Glutamatergic neuron (in vitro differentiated cells): ENCODE measurements at regions not wholly inside any gene's neighbourhood (a gene's known extent, or its start where the extent isn't known, plus 50 kb on each side); places are given as distances from the start of the nearest gene placed in this dataset.

ENCODE experiments used
- DNase-seq: peaks from one replicate; pipeline ENCODE4 v3.0.0; 2022
- H3K27ac Mint-ChIP-seq: one replicate; pipeline ENCODE4 v1.8.0; 2020; ENCODE audit warnings: mild to moderate bottlenecking, mixed read lengths, inconsistent platforms; ENCODE audit not compliant: unreplicated experiment
- H3K27me3 Mint-ChIP-seq: one replicate; pipeline ENCODE4 v1.8.0; 2020; ENCODE audit warnings: mild to moderate bottlenecking, moderate library complexity, mixed read lengths, inconsistent platforms; ENCODE audit not compliant: unreplicated experiment
- H3K36me3 Mint-ChIP-seq: one replicate; pipeline ENCODE4 v1.8.0; 2020; ENCODE audit warnings: mild to moderate bottlenecking, mixed read lengths, inconsistent platforms; ENCODE audit not compliant: unreplicated experiment
- H3K4me1 Mint-ChIP-seq: one replicate; pipeline ENCODE4 v1.8.0; 2020; ENCODE audit warnings: mild to moderate bottlenecking, low read depth, mixed read lengths, inconsistent platforms; ENCODE audit not compliant: unreplicated experiment
- H3K4me3 Mint-ChIP-seq: one replicate; pipeline ENCODE4 v1.8.0; 2020; ENCODE audit warnings: mild to moderate bottlenecking, mixed read lengths, inconsistent platforms; ENCODE audit not compliant: unreplicated experiment
- H3K9me3 Mint-ChIP-seq: one replicate; pipeline ENCODE4 v1.8.0; 2020; ENCODE audit warnings: mild to moderate bottlenecking, moderate library complexity, mixed read lengths, inconsistent platforms; ENCODE audit not compliant: unreplicated experiment
- TF ChIP-seq, protein P1 (sequence below): fragments of 200-600 bp; sonication (generic); IDR thresholded peaks from one replicate; pipeline ENCODE4 v1.5.0; 2021; ENCODE audit not compliant: partially characterized antibody, unreplicated experiment

DNA sequence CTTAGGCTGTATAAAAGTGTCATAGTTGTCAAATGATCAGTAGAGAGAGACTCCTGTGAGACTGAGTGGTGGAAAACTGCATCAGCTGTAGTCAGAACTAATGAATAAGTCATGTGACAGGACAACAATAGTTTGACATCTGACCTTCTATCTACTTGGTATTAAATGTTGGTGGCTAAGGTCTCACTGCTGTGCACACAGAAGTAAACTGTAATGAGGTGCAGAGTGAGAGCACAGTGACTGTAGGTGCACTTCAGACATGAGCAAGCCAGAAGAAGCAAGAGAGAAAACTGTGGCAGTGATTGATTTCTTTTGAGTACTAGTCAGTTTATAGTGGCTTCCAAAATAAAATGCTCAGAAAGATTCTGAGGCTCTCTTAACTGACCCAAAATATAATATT lies 803.6 kb downstream of the RAPGEF2 start:
- Mint-ChIP-seq H3K4me3 (no peak overlapping the region), H3K27ac (no peak overlapping the region), H3K9me3 (no peaks in the 10 kb centered on the region), H3K36me3 (no peaks in the 10 kb centered on the region), H3K27me3 (peaks cover 2% of the 10 kb centered on the region), H3K4me1 (peaks cover 3% of the 10 kb centered on the region)
- TF ChIP-seq, protein P1, sequence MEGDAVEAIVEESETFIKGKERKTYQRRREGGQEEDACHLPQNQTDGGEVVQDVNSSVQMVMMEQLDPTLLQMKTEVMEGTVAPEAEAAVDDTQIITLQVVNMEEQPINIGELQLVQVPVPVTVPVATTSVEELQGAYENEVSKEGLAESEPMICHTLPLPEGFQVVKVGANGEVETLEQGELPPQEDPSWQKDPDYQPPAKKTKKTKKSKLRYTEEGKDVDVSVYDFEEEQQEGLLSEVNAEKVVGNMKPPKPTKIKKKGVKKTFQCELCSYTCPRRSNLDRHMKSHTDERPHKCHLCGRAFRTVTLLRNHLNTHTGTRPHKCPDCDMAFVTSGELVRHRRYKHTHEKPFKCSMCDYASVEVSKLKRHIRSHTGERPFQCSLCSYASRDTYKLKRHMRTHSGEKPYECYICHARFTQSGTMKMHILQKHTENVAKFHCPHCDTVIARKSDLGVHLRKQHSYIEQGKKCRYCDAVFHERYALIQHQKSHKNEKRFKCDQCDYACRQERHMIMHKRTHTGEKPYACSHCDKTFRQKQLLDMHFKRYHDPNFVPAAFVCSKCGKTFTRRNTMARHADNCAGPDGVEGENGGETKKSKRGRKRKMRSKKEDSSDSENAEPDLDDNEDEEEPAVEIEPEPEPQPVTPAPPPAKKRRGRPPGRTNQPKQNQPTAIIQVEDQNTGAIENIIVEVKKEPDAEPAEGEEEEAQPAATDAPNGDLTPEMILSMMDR = no peak
- no peak for DNase-seq

GRCh38 chr4:159910721-159911120 lies 807.8 kb downstream of the RAPGEF2 start:
- Mint-ChIP-seq H3K27ac (no peak overlapping the region), H3K4me3 (no peak overlapping the region), H3K9me3 (no peaks in the 10 kb centered on the region), H3K36me3 (no peaks in the 10 kb centered on the region), H3K4me1 (no peaks in the 10 kb centered on the region), H3K27me3 (peaks cover 2% of the 10 kb centered on the region)
- no peak for DNase-seq
- TF ChIP-seq, protein P1 = no peak

DNA sequence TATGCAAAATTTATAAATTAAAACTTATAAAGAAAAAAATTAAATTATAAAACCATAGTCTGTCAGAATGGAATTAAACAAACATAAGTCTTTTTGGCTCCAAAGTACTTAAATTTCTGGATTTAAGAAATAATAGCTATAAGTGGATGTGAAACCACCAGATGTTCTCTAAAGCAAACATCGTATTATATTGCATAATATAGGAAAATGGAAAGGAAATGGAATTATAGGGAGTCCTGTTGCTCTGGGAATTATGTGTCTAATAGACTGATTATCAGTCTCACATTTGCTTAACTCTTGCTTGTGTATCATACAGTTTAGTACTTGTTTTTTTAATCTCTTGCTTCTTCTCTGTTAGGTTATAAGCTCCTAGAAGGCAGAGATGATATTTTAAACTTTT lies 819.2 kb downstream of the RAPGEF2 start:
- TF ChIP-seq, protein P1 = no peak
- Mint-ChIP-seq H3K27me3 (no peaks in the 10 kb centered on the region), H3K4me1 (no peaks in the 10 kb centered on the region), H3K36me3 (peaks cover 20% of the 10 kb centered on the region), H3K27ac (no peak overlapping the region), H3K4me3 (no peak overlapping the region), H3K9me3 (peaks cover 7% of the 10 kb centered on the region)
- no peak for DNase-seq

- Mint-ChIP-seq H3K4me1 (no peaks in the 10 kb centered on the region), H3K36me3 (peaks cover 21% of the 10 kb centered on the region), H3K27me3 (no peaks in the 10 kb centered on the region), H3K4me3 (no peak overlapping the region), H3K27ac (no peak overlapping the region), H3K9me3 (peaks cover 8% of the 10 kb centered on the region)
- DNase-seq = no peak
- TF ChIP-seq, protein P1 = no peak
Observed at GRCh38 chr4:159925770-159926169, 822.9 kb downstream of the RAPGEF2 start.

- Mint-ChIP-seq H3K36me3 (peaks cover 21% of the 10 kb centered on the region), H3K4me3 (no peak overlapping the region), H3K27me3 (no peaks in the 10 kb centered on the region), H3K27ac (no peak overlapping the region), H3K4me1 (no peaks in the 10 kb centered on the region), H3K9me3 (peaks cover 8% of the 10 kb centered on the region)
- TF ChIP-seq, protein P1 = no peak
- no peak for DNase-seq
Observed at GRCh38 chr4:159926871-159927270, 824.0 kb downstream of the RAPGEF2 start.
